Activated naive CD8-positive, alpha-beta T cell treated with anti-CD3 and anti-CD28 coated beads, Interleukin-2, amount 10 ng/mL, durations not matched to agents 7 days and 5 days (primary cell): ENCODE measurements at regions not wholly inside any gene's neighbourhood (a gene's known extent, or its start where the extent isn't known, plus 50 kb on each side); places are given as distances from the start of the nearest gene placed in this dataset.

Source experiments
- ATAC-seq: fragments of 150-1000 bp; cut with Tn5 transposase; one replicate; pipeline ENCODE4 v1.10.0; 2021; ENCODE audit warnings: low read depth, moderate library complexity
- POLR2A ChIA-PET: fragments of 350-600 bp; sonication (Branson Sonifier 250); formaldehyde crosslinking; loops from one replicate; lab custom pipeline; 2021; ENCODE audit warnings: antibody characterized with exemption; lab: Charles Lee
- DNase-seq: peaks from one replicate; pipeline ENCODE4 v3.0.0; 2021
- H3K27ac Mint-ChIP-seq: one replicate; pipeline ENCODE4 v1.8.0; 2022; ENCODE audit warnings: mild to moderate bottlenecking, mixed read lengths
- H3K27me3 Mint-ChIP-seq: one replicate; pipeline ENCODE4 v1.8.0; 2022; ENCODE audit warnings: mild to moderate bottlenecking, moderate library complexity, mixed read lengths
- H3K36me3 Mint-ChIP-seq: one replicate; pipeline ENCODE4 v1.8.0; 2021; ENCODE audit warnings: mild to moderate bottlenecking, mixed read lengths
- H3K4me1 Mint-ChIP-seq: one replicate; pipeline ENCODE4 v1.8.0; 2021; ENCODE audit warnings: mixed read lengths
- H3K4me3 Mint-ChIP-seq: one replicate; pipeline ENCODE4 v1.8.0; 2022; ENCODE audit warnings: mild to moderate bottlenecking, moderate library complexity, mixed read lengths
- H3K9me3 Mint-ChIP-seq: one replicate; pipeline ENCODE4 v1.8.0; 2021; ENCODE audit warnings: mixed read lengths

GRCh38 chr2:611519-611918 lies 65.7 kb downstream of the TMEM18 start:
- peaks cover 13% of the 10 kb centered on the region for H3K27me3 Mint-ChIP-seq
- DNase-seq: no peak
- H3K27ac Mint-ChIP-seq: no peak overlapping the region
- POLR2A ChIA-PET: no interaction called here
- ATAC-seq: no peak
- no peaks in the 10 kb centered on the region for H3K4me1 Mint-ChIP-seq
- no peaks in the 10 kb centered on the region for H3K36me3 Mint-ChIP-seq
- H3K4me3 Mint-ChIP-seq: no peak overlapping the region
- no peaks in the 10 kb centered on the region for H3K9me3 Mint-ChIP-seq

GRCh38 chr2:610491-610890 lies 66.7 kb downstream of the TMEM18 start:
- H3K27me3 Mint-ChIP-seq: peaks cover 9% of the 10 kb centered on the region
- H3K27ac Mint-ChIP-seq: no peak overlapping the region
- no peak overlapping the region for H3K4me3 Mint-ChIP-seq
- H3K36me3 Mint-ChIP-seq: no peaks in the 10 kb centered on the region
- no peak for ATAC-seq
- POLR2A ChIA-PET: no interaction called here
- DNase-seq: no peak
- H3K4me1 Mint-ChIP-seq: no peaks in the 10 kb centered on the region
- no peaks in the 10 kb centered on the region for H3K9me3 Mint-ChIP-seq

- Mint-ChIP-seq H3K9me3 (no peaks in the 10 kb centered on the region), H3K4me1 (no peaks in the 10 kb centered on the region), H3K4me3 (no peak overlapping the region), H3K36me3 (no peaks in the 10 kb centered on the region), H3K27me3 (peaks cover 9% of the 10 kb centered on the region), H3K27ac (no peak overlapping the region)
- DNase-seq (no peak), ATAC-seq (no peak)
- POLR2A ChIA-PET: no interaction called here
Observed at GRCh38 chr2:609881-610280, 67.3 kb downstream of the TMEM18 start.

GRCh38 chr2:609449-609848 lies 67.8 kb downstream of the TMEM18 start:
- POLR2A ChIA-PET: no interaction called here
- Mint-ChIP-seq H3K4me3 (no peak overlapping the region), H3K4me1 (no peaks in the 10 kb centered on the region), H3K9me3 (no peaks in the 10 kb centered on the region), H3K36me3 (no peaks in the 10 kb centered on the region), H3K27ac (no peak overlapping the region), H3K27me3 (peaks cover 9% of the 10 kb centered on the region)
- DNase-seq (no peak), ATAC-seq (no peak)

GRCh38 chr2:608711-609110 lies 68.5 kb downstream of the TMEM18 start:
- no peak for ATAC-seq
- POLR2A ChIA-PET: no interaction called here

GRCh38 chr2:608297-608696 lies 68.9 kb downstream of the TMEM18 start:
- DNase-seq (no peak), ATAC-seq (no peak)
- POLR2A ChIA-PET: no interaction called here
- Mint-ChIP-seq H3K4me1 (no peaks in the 10 kb centered on the region), H3K27ac (no peak overlapping the region), H3K4me3 (no peak overlapping the region), H3K9me3 (no peaks in the 10 kb centered on the region), H3K27me3 (peaks cover 6% of the 10 kb centered on the region), H3K36me3 (no peaks in the 10 kb centered on the region)

More at GRCh38 chr2:608711-609110, 68.5 kb downstream of the TMEM18 start:
- H3K27ac Mint-ChIP-seq: no peak overlapping the region
- H3K27me3 Mint-ChIP-seq: peaks cover 9% of the 10 kb centered on the region
- no peaks in the 10 kb centered on the region for H3K4me1 Mint-ChIP-seq
- no peaks in the 10 kb centered on the region for H3K36me3 Mint-ChIP-seq
- no peaks in the 10 kb centered on the region for H3K9me3 Mint-ChIP-seq
- DNase-seq: no peak
- H3K4me3 Mint-ChIP-seq: no peak overlapping the region

- H3K27me3 Mint-ChIP-seq: peaks cover 6% of the 10 kb centered on the region
- no peaks in the 10 kb centered on the region for H3K36me3 Mint-ChIP-seq
- H3K4me1 Mint-ChIP-seq: no peaks in the 10 kb centered on the region
- POLR2A ChIA-PET: no interaction called here
- H3K4me3 Mint-ChIP-seq: no peak overlapping the region
- no peak for DNase-seq
- no peaks in the 10 kb centered on the region for H3K9me3 Mint-ChIP-seq
- H3K27ac Mint-ChIP-seq: no peak overlapping the region
- ATAC-seq: no peak
Observed at GRCh38 chr2:607709-608108, 69.5 kb downstream of the TMEM18 start.

GRCh38 chr2:607172-607571 lies 70.0 kb downstream of the TMEM18 start:
- Mint-ChIP-seq H3K4me1 (no peaks in the 10 kb centered on the region), H3K36me3 (no peaks in the 10 kb centered on the region), H3K4me3 (no peak overlapping the region), H3K27me3 (peaks cover 6% of the 10 kb centered on the region), H3K27ac (no peak overlapping the region), H3K9me3 (no peaks in the 10 kb centered on the region)
- DNase-seq (no peak), ATAC-seq (no peak)
- POLR2A ChIA-PET: no interaction called here

- ATAC-seq (no peak), DNase-seq (no peak)
- Mint-ChIP-seq H3K4me1 (no peaks in the 10 kb centered on the region), H3K4me3 (no peak overlapping the region), H3K9me3 (no peaks in the 10 kb centered on the region), H3K36me3 (no peaks in the 10 kb centered on the region), H3K27ac (no peak overlapping the region), H3K27me3 (peaks cover 6% of the 10 kb centered on the region)
- POLR2A ChIA-PET: no interaction called here
Observed at GRCh38 chr2:605674-606608, 71.3 kb downstream of the TMEM18 start.

GRCh38 chr2:604854-605524 lies 72.2 kb downstream of the TMEM18 start:
- H3K9me3 Mint-ChIP-seq: no peaks in the 10 kb centered on the region
- no peaks in the 10 kb centered on the region for H3K27me3 Mint-ChIP-seq
- POLR2A ChIA-PET: no interaction called here
- DNase-seq: no peak
- H3K36me3 Mint-ChIP-seq: no peaks in the 10 kb centered on the region
- H3K4me3 Mint-ChIP-seq: no peak overlapping the region
- no peak overlapping the region for H3K27ac Mint-ChIP-seq
- no peak for ATAC-seq
- H3K4me1 Mint-ChIP-seq: no peaks in the 10 kb centered on the region

GRCh38 chr2:604385-604784 lies 72.8 kb downstream of the TMEM18 start:
- H3K36me3 Mint-ChIP-seq: no peaks in the 10 kb centered on the region
- no peaks in the 10 kb centered on the region for H3K9me3 Mint-ChIP-seq
- POLR2A ChIA-PET: no interaction called here
- ATAC-seq: peak; percentile 52
- H3K4me1 Mint-ChIP-seq: no peaks in the 10 kb centered on the region
- no peak overlapping the region for H3K27ac Mint-ChIP-seq
- H3K27me3 Mint-ChIP-seq: no peaks in the 10 kb centered on the region
- no peak overlapping the region for H3K4me3 Mint-ChIP-seq
- DNase-seq: no peak

- H3K4me3 Mint-ChIP-seq: no peak overlapping the region
- H3K9me3 Mint-ChIP-seq: no peaks in the 10 kb centered on the region
- no peaks in the 10 kb centered on the region for H3K27me3 Mint-ChIP-seq
- H3K27ac Mint-ChIP-seq: no peak overlapping the region
- POLR2A ChIA-PET: no interaction called here
- H3K4me1 Mint-ChIP-seq: no peaks in the 10 kb centered on the region
- ATAC-seq: peak; percentile 32
- no peak for DNase-seq
- no peaks in the 10 kb centered on the region for H3K36me3 Mint-ChIP-seq
Observed at GRCh38 chr2:603869-604268, 73.3 kb downstream of the TMEM18 start.

- no peaks in the 10 kb centered on the region for H3K36me3 Mint-ChIP-seq
- no peak for ATAC-seq
Observed at GRCh38 chr2:603427-603826, 73.8 kb downstream of the TMEM18 start.

More at GRCh38 chr2:603427-603826, 73.8 kb downstream of the TMEM18 start:
- Mint-ChIP-seq H3K9me3 (no peaks in the 10 kb centered on the region), H3K4me1 (no peaks in the 10 kb centered on the region), H3K4me3 (no peak overlapping the region), H3K27ac (no peak overlapping the region), H3K27me3 (no peaks in the 10 kb centered on the region)
- POLR2A ChIA-PET: no interaction called here
- no peak for DNase-seq
